ENCODE measurements at regions not wholly inside any gene's neighbourhood (a gene's known extent, or its start where the extent isn't known, plus 50 kb on each side); places are given as distances from the start of the nearest gene placed in this dataset.

DNA sequence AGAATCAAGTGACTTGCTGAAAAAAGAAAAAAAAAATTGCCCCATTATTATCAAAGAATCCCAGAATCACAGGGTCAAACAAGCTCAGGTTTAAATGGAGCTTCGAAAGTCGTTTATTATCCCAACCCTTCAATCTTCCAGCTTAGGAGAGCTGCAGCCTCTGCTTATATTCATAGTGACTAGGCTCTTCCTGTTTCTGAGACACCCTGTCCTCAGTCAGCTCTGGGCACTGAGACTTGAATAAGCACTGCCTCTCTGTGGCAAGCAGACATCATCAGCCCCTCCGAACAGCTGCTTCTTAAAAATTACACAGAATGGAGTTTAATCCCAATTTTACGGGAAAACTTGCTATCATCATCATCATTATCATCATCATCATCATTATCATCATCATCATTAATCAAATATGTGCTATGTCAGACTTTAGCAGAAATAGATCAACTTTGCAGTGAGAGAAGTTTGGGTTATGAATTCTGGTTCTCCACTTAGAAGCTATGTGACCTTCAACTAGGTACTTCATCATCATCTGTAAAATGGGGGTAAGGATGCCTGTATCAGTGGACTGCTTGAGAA is 614.0 kb upstream of the SYNCRIP start:
- TF ChIP-seq, protein P1, sequence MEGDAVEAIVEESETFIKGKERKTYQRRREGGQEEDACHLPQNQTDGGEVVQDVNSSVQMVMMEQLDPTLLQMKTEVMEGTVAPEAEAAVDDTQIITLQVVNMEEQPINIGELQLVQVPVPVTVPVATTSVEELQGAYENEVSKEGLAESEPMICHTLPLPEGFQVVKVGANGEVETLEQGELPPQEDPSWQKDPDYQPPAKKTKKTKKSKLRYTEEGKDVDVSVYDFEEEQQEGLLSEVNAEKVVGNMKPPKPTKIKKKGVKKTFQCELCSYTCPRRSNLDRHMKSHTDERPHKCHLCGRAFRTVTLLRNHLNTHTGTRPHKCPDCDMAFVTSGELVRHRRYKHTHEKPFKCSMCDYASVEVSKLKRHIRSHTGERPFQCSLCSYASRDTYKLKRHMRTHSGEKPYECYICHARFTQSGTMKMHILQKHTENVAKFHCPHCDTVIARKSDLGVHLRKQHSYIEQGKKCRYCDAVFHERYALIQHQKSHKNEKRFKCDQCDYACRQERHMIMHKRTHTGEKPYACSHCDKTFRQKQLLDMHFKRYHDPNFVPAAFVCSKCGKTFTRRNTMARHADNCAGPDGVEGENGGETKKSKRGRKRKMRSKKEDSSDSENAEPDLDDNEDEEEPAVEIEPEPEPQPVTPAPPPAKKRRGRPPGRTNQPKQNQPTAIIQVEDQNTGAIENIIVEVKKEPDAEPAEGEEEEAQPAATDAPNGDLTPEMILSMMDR (IDR thresholded peaks at IDR 0.05): no peak
- no peak for TF ChIP-seq POLR2A (IDR thresholded peaks at IDR 0.05)

All from right lobe of liver (tissue), 4 donors.